LNCaP clone FGC (cell line): ENCODE measurements at regions not wholly inside any gene's neighbourhood (a gene's known extent, or its start where the extent isn't known, plus 50 kb on each side); places are given as distances from the start of the nearest gene placed in this dataset.

Experiments
- DNase-seq: peaks from one replicate; pipeline ENCODE4 v3.0.0-alpha.2; 2011; ENCODE audit warnings: low read depth
- H3K4me3 ChIP-seq: 2 replicates; pipeline ENCODE4 v1.5.1; 2011; ENCODE audit warnings: mild to moderate bottlenecking, low read depth, low read length, control low read depth
- TF ChIP-seq, protein P1 (sequence below): IDR thresholded peaks from 2 replicates; pipeline ENCODE4 v1.5.1; 2012; ENCODE audit warnings: mild to moderate bottlenecking; ENCODE audit not compliant: control insufficient read depth, insufficient read depth; ENCODE audit errors: extremely low read depth

DNA sequence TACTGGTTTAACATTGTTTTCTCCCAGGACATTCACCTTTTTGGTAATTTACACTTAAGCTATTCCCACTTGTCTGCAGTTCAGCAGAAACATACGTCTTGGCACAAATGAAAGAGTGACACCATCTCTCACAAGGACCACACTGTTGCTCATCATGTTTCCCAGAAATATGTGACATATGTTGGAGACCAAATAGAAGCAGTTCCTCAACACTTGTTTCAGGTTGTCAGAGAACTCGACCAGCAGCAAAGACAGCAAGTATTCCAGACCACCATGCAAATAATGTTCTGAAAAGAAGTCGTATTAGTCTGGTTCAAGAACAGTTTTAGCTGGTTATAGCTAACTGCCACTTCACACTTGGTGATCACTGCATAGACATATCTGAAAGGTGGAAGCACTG is 81.3 kb upstream of the KLF6 start:
- no peak for DNase-seq
- H3K4me3 ChIP-seq = no peak overlapping the region
- TF ChIP-seq, protein P1, sequence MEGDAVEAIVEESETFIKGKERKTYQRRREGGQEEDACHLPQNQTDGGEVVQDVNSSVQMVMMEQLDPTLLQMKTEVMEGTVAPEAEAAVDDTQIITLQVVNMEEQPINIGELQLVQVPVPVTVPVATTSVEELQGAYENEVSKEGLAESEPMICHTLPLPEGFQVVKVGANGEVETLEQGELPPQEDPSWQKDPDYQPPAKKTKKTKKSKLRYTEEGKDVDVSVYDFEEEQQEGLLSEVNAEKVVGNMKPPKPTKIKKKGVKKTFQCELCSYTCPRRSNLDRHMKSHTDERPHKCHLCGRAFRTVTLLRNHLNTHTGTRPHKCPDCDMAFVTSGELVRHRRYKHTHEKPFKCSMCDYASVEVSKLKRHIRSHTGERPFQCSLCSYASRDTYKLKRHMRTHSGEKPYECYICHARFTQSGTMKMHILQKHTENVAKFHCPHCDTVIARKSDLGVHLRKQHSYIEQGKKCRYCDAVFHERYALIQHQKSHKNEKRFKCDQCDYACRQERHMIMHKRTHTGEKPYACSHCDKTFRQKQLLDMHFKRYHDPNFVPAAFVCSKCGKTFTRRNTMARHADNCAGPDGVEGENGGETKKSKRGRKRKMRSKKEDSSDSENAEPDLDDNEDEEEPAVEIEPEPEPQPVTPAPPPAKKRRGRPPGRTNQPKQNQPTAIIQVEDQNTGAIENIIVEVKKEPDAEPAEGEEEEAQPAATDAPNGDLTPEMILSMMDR = no peak

DNA sequence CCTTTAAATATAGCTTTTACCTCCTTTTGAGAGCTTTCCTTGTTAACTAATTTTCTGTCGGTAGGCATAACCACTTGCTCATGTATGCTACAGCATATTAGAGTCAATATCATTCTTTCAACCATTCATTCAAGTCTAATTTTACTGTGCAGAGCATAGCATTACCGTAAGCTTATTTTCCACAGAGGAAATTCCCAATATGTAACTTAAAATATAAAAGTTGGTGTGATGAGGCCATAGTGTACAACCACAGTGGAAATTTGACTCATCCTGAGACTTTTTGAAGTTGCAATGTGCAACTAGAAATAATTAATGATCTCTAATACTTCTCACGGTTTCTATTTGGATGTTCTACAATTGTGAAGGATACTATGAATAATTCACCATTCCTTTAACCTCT is 80.6 kb upstream of the KLF6 start:
- TF ChIP-seq, protein P1 = no peak
- no peak overlapping the region for H3K4me3 ChIP-seq
- DNase-seq = no peak

DNA sequence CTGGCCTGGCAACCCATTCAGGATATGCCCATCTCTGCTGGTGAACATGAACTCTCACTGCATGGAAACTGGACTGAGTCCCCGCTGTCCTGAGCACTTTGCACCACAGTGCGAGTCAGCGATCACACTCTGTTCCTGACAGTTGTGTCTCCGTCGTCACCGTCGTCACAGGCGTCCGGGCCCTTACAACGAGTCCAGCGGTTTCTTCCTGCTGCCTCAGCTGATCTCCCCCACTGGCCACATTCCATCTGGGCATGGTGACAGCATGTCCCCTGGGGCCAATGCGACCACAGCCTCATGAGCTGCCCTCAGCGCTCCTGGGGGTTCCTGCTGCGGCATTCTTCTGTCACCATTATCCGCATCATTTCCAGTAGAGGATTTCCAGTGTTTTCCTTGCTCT is 76.8 kb upstream of the KLF6 start:
- TF ChIP-seq, protein P1 = no peak
- DNase-seq = no peak
- H3K4me3 ChIP-seq = no peak overlapping the region

DNA sequence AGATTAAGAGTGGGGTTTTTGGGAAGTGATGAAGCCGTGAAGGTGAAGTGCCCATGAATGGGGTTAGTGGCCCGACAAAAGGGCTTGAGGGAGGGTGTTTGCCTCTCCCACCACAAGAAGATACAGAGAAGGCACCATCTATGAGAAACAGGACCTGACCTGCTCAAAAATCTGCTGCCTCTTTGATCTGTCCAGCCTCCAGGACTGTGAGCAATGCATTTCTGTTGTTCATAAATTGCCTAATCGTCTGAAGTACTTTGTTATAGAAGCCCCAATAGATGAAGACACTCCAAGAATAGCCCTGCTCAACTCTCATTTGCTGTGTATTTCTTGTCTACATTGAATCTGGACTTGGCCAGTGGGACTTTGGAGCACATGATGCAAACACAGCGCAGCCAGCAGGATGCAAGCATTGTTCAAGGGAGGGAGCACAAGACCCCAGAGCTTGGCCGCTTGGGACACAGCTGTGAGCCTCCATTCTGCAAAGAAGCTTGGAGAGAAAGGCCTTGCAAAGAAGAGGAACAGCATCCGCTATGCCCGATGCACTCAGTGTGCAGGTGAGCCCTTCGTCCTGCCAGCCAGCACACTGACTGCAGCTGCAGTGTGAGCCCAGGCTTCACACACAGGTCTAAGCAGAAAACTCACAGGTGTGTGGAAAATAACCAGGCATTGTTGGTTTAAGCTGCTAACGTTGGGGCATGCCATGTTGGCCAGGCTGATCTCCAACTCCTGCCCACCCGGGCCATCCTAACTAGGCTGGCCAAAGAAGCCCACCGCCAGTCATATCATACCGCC is 73.2 kb upstream of the KLF6 start:
- H3K4me3 ChIP-seq = no peak overlapping the region
- TF ChIP-seq, protein P1 = no peak
- DNase-seq = no peak

DNA sequence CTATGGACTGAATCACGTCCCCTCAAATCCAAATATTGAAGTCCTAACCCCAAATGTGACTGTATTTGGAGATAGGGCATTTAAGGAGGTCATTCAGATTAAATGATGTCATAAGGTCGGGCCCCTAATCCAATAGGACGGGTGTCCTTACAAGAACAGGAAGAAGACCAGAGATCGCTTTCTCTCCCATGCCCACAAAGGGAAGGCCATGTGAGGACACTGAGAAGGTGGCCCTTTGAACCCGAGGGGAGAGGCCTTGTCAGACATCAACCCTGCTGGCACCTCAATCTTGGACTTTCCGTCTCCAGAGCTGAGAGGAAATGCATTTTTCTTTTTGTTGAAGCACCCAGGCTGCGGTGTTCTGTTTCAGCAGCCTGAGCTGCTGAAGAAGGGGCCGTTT is 72.3 kb upstream of the KLF6 start:
- no peak for DNase-seq
- H3K4me3 ChIP-seq = no peak overlapping the region
- TF ChIP-seq, protein P1 = no peak

DNA sequence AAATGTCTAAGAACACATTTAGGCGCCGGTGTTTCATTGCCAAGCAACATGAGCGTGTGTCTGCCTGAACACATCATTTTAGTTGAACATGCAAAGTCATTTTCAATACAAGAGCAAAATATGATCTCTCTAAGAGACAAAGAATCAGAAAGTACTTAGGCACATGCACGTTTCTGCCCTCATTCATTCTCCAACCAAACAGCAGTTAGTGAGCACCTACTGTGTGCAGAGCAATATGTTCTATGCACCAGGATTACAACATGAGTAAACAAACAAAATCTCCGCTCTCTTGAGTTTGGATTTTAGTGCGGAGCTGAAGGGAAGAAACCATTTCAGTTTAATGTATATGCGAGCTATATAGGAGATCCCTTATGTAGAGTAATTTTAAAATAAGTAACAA is 71.6 kb upstream of the KLF6 start:
- DNase-seq = no peak
- H3K4me3 ChIP-seq = no peak overlapping the region
- TF ChIP-seq, protein P1 = no peak
